Neural progenitor cell (in vitro differentiated cells): ENCODE measurements at regions not wholly inside any gene's neighbourhood (a gene's known extent, or its start where the extent isn't known, plus 50 kb on each side); places are given as distances from the start of the nearest gene placed in this dataset.
"Not testable (repeated sequence)": the region's sequence is repeated elsewhere in the genome, so short reads cannot be mapped to it uniquely, and the experiment has no call there.

Experiments
- DNase-seq: peaks from one replicate; pipeline ENCODE4 v3.0.0-alpha.2; 2016; ENCODE audit warnings: low spot score
- H2AFZ ChIP-seq: fragments of 200-600 bp; sonication (generic); replicated peaks from 2 replicates; pipeline ENCODE4 v1.6.1; 2016; ENCODE audit warnings: antibody characterized with exemption
- H3F3A ChIP-seq: fragments of 200-600 bp; sonication (generic); 2 replicates; pipeline ENCODE4 v1.6.1; 2016; ENCODE audit warnings: antibody characterized with exemption, low read depth
- H3K27ac ChIP-seq: fragments of 200-600 bp; sonication (generic); 2 replicates; pipeline ENCODE4 v1.5.1; 2016; ENCODE audit warnings: mild to moderate bottlenecking
- H3K27me3 ChIP-seq: fragments of 200-600 bp; sonication (generic); 2 replicates; pipeline ENCODE4 v1.6.1; 2016; ENCODE audit warnings: mild to moderate bottlenecking, moderate library complexity
- H3K36me3 ChIP-seq: fragments of 200-600 bp; sonication (generic); 2 replicates; pipeline ENCODE4 v1.5.1; 2016
- H3K4me1 ChIP-seq: fragments of 200-600 bp; sonication (generic); 2 replicates; pipeline ENCODE4 v1.6.1; 2016; ENCODE audit warnings: mixed run types
- H3K4me2 ChIP-seq: fragments of 200-600 bp; sonication (generic); 2 replicates; pipeline ENCODE4 v1.6.1; 2016
- H3K4me3 ChIP-seq: fragments of 200-600 bp; sonication (generic); 2 replicates; pipeline ENCODE4 v1.5.1; 2016
- H3K79me2 ChIP-seq: fragments of 200-600 bp; sonication (generic); 2 replicates; pipeline ENCODE4 v1.6.1; 2016; ENCODE audit warnings: low read depth
- H3K9ac ChIP-seq: fragments of 200-600 bp; sonication (generic); 2 replicates; pipeline ENCODE4 v1.6.1; 2016
- H3K9me3 ChIP-seq: fragments of 200-600 bp; sonication (generic); 2 replicates; pipeline ENCODE4 v1.5.1; 2016; ENCODE audit warnings: low read depth
- H4K20me1 ChIP-seq: fragments of 200-600 bp; sonication (generic); 2 replicates; pipeline ENCODE4 v1.6.1; 2016; ENCODE audit warnings: low read depth
- H3K27ac Mint-ChIP-seq: 3 replicates; pipeline ENCODE4 v1.8.0; 2021; ENCODE audit warnings: mixed read lengths
- H3K27me3 Mint-ChIP-seq: 2 replicates; pipeline ENCODE4 v1.8.0; 2022; ENCODE audit warnings: low read depth, mild to moderate bottlenecking, inconsistent platforms, moderate library complexity, mixed read lengths; ENCODE audit not compliant: insufficient read depth
- H3K36me3 Mint-ChIP-seq: 3 replicates; pipeline ENCODE4 v1.8.0; 2021; ENCODE audit warnings: mixed read lengths
- H3K4me1 Mint-ChIP-seq: 3 replicates; pipeline ENCODE4 v1.8.0; 2021; ENCODE audit warnings: mixed read lengths
- H3K4me3 Mint-ChIP-seq: 3 replicates; pipeline ENCODE4 v1.8.0; 2021; ENCODE audit warnings: mild to moderate bottlenecking, moderate library complexity, mixed read lengths
- H3K9me3 Mint-ChIP-seq: 3 replicates; pipeline ENCODE4 v1.8.0; 2020; ENCODE audit warnings: mixed read lengths
- EZH2 ChIP-seq: fragments of 200-600 bp; sonication (generic); IDR thresholded peaks from 2 replicates; pipeline ENCODE4 v1.6.1; 2017; ENCODE audit warnings: antibody characterized with exemption, mild to moderate bottlenecking, moderate library complexity
- EZH2phosphoT487 ChIP-seq: fragments of 200-600 bp; sonication (generic); IDR thresholded peaks from 2 replicates; pipeline ENCODE4 v1.6.1; 2017; ENCODE audit warnings: antibody characterized with exemption
- TF ChIP-seq, protein P1 (sequence below): fragments of 200-600 bp; sonication (generic); IDR thresholded peaks from 2 replicates; pipeline ENCODE4 v1.5.1; 2017; ENCODE audit warnings: antibody characterized with exemption, mild to moderate bottlenecking

DNA sequence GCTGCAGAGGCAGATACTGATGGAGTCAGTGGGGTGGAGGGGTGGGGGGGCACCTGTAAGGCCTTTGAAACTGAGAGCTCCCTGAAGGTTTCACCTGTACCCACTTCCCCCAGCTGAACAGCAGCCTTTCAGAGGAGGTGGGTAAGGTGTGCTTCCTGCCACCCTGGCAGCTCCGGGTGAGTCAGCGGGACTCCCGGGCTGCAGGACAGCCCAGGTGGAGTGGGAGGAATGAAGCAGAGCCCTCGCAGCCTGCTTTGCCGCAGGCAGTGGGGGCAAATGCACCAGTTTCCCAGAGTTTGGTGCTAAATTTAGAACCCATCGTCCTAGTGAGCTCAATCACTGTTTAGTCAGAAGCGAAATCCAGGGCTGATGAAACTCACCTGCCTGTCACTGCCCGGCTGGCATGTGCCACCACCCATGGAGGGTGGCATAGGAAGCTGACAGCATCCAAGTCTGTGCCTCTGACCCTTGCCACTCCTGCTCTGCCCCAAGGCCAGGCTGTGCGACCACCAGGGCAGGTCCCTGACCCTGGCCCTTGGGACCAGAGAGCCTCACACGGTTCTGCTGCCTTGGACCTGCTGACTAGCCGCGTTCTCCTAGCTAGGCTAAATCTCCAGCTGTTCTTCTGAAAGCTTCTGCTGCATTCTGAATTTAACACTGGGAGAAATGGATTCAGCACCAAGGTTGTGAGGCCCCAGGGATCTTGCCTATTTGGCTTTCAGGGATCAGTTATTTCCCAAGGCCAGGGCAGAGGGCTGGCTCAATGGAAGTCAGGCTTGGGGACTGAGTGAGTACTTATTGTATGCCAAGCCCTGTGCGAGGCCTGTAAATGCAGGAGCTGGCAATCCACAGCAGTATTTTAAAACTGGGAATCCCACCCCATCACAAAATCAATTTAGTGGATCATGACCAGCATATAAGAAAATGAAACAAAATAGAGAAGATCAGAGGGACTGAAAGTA lies 67.3 kb upstream of the RASGRF1 start:
- H3F3A ChIP-seq = no peaks in the 10 kb centered on the region
- no peaks in the 10 kb centered on the region for H3K79me2 ChIP-seq
- no peak overlapping the region for H3K9ac ChIP-seq
- H4K20me1 ChIP-seq = no peaks in the 10 kb centered on the region
- Mint-ChIP-seq H3K36me3 (no peaks in the 10 kb centered on the region), H3K27me3 (peaks cover 7% of the 10 kb centered on the region), H3K4me3 (no peak overlapping the region), H3K4me1 (peaks cover 24% of the 10 kb centered on the region), H3K9me3 (no peaks in the 10 kb centered on the region), H3K27ac (no peak overlapping the region)
- TF ChIP-seq EZH2phosphoT487 (no peak), EZH2 (no peak)
- TF ChIP-seq, protein P1, sequence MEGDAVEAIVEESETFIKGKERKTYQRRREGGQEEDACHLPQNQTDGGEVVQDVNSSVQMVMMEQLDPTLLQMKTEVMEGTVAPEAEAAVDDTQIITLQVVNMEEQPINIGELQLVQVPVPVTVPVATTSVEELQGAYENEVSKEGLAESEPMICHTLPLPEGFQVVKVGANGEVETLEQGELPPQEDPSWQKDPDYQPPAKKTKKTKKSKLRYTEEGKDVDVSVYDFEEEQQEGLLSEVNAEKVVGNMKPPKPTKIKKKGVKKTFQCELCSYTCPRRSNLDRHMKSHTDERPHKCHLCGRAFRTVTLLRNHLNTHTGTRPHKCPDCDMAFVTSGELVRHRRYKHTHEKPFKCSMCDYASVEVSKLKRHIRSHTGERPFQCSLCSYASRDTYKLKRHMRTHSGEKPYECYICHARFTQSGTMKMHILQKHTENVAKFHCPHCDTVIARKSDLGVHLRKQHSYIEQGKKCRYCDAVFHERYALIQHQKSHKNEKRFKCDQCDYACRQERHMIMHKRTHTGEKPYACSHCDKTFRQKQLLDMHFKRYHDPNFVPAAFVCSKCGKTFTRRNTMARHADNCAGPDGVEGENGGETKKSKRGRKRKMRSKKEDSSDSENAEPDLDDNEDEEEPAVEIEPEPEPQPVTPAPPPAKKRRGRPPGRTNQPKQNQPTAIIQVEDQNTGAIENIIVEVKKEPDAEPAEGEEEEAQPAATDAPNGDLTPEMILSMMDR = no peak
- no peak overlapping the region for H3K4me2 ChIP-seq
- H3K36me3 ChIP-seq = no peaks in the 10 kb centered on the region
- H2AFZ ChIP-seq = no peak overlapping the region
- H3K4me1 ChIP-seq = peaks cover 4% of the 10 kb centered on the region
- H3K4me3 ChIP-seq = no peak overlapping the region
- no peak overlapping the region for H3K27ac ChIP-seq
- no peak for DNase-seq
- H3K27me3 ChIP-seq = no peaks in the 10 kb centered on the region
- no peaks in the 10 kb centered on the region for H3K9me3 ChIP-seq

DNA sequence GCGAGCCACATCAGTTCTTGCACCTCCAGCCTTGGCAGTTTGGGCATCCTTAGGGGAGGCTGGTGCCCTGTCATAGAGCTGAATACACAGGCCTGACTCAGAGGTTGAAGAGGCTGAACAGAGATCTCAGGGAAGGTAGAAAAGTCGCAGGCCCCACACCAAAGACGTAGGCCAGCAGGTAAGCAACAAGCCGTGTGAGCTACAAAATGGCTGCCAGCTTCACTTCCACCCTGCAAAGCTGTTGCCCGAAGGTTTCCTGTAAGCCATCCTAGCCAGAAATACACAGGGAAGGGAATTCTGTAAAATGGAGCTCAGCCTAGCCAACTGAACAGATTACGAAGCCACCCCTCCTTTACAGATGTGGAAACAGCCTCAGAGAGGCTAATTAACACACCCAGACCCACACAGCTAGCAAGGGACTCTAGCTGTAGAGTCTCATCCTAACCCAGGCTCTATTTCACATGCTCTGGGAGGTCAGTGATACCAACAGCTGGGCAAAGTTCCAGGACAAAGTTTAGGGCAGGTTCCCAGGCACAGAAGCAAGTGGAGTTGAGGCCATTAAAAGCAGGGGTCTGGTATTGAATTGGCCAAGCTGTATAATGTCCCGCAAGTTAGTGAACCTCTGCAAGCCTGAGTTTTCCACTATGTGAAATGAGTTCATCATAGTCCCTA lies 66.3 kb upstream of the RASGRF1 start:
- peaks cover 7% of the 10 kb centered on the region for H3K27me3 Mint-ChIP-seq

DNA sequence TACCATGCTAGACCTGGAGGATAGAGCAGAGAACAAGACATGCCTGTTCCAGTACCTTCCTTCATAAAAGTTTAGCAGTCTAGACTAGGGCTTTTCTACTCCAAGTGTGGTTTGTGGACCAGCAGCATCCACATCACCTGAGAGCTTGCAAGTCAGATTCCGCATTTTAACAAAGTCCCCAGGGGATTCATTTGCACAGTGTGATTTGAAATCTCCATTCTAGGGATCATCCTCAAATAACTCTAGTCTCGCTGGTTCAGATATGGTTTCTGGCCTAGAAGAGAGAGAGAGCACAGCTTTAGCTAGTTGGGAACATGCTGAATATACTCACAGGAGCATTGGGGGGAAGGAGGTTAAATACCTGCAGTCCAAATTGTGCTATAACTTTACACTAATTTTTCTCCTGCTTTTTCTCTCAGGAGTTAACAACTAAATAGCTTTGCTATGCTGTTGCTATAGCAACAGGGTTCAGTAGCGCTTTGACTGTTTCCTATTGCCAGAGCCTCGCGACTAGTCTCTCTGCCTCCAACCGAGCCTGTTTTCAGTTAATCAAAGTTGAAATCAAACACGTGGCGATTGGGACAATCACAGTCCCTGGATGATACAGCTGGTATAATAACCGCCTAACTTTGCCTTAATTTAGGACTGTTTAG lies 64.0 kb upstream of the RASGRF1 start:
- peaks cover 6% of the 10 kb centered on the region for H3K9me3 Mint-ChIP-seq
- Histone ChIP-seq H3K36me3 (peaks cover 7% of the 10 kb centered on the region), H4K20me1 (no peaks in the 10 kb centered on the region), H3K9ac (no peak overlapping the region), H3K79me2 (no peaks in the 10 kb centered on the region), H3K9me3 (no peaks in the 10 kb centered on the region), H3K4me1 (peaks cover 4% of the 10 kb centered on the region), H3K27me3 (no peaks in the 10 kb centered on the region), H3K27ac (no peak overlapping the region), H3F3A (no peaks in the 10 kb centered on the region), H3K4me2 (no peak overlapping the region), H2AFZ (no peak overlapping the region), H3K4me3 (no peak overlapping the region)
- peak; percentile 69 for DNase-seq
- peaks cover 5% of the 10 kb centered on the region for H3K27me3 Mint-ChIP-seq
- TF ChIP-seq EZH2phosphoT487 (no peak), EZH2 (no peak)
- TF ChIP-seq, protein P1 = no peak
- peak overlapping the region; percentile 60 for H3K27ac Mint-ChIP-seq
- no peak overlapping the region for H3K4me3 Mint-ChIP-seq
- H3K4me1 Mint-ChIP-seq = peaks cover 24% of the 10 kb centered on the region
- H3K36me3 Mint-ChIP-seq = no peaks in the 10 kb centered on the region

More for the DNA sequence above, 66.3 kb upstream of the RASGRF1 start:
- Histone ChIP-seq H3K27me3 (no peaks in the 10 kb centered on the region), H3K9ac (no peak overlapping the region), H3K4me3 (no peak overlapping the region), H3K9me3 (no peaks in the 10 kb centered on the region), H2AFZ (no peak overlapping the region), H3K79me2 (no peaks in the 10 kb centered on the region), H4K20me1 (no peaks in the 10 kb centered on the region), H3K36me3 (no peaks in the 10 kb centered on the region), H3K4me2 (no peak overlapping the region), H3K27ac (no peak overlapping the region), H3K4me1 (peaks cover 4% of the 10 kb centered on the region), H3F3A (no peaks in the 10 kb centered on the region)
- H3K36me3 Mint-ChIP-seq = no peaks in the 10 kb centered on the region
- H3K27ac Mint-ChIP-seq = peak overlapping the region; percentile 28
- no peak for DNase-seq
- TF ChIP-seq EZH2 (no peak), EZH2phosphoT487 (no peak)
- TF ChIP-seq, protein P1 = no peak
- no peaks in the 10 kb centered on the region for H3K9me3 Mint-ChIP-seq
- H3K4me1 Mint-ChIP-seq = peaks cover 24% of the 10 kb centered on the region
- H3K4me3 Mint-ChIP-seq = no peak overlapping the region

DNA sequence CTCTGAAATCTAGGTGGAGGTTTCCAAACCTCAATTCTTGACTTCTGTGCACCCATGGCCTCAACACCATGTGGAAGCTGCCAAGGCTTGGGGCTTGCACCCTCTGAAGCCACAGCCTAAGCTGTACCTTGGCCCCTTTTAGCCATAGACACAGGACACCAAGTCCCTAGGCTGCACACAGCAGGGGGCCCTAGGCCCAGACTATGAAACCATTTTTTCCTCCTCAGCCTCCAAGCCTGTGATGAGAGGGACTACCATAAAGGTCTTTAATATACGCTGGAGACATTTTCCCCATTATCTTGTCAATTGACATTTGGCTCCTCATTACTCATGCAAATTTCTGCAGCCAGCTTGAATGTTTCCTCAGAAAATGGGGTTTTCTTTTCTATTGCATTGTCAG lies 53.7 kb upstream of the RASGRF1 start:
- not testable (repeated sequence) for H3K4me3 Mint-ChIP-seq, H2AFZ ChIP-seq, DNase-seq, H3K4me2 ChIP-seq, H3K27ac ChIP-seq, H3K36me3 ChIP-seq, H4K20me1 ChIP-seq, H3K27me3 ChIP-seq, H3K4me1 Mint-ChIP-seq, H3K4me3 ChIP-seq, H3K36me3 Mint-ChIP-seq, H3K27me3 Mint-ChIP-seq, H3K9ac ChIP-seq, H3K79me2 ChIP-seq, H3F3A ChIP-seq, H3K27ac Mint-ChIP-seq, H3K4me1 ChIP-seq
- H3K9me3 Mint-ChIP-seq = peaks cover 43% of the 10 kb centered on the region
- H3K9me3 ChIP-seq = peaks cover 11% of the 10 kb centered on the region
